PC-9 (cell line): ENCODE measurements at regions not wholly inside any gene's neighbourhood (a gene's known extent, or its start where the extent isn't known, plus 50 kb on each side); places are given as distances from the start of the nearest gene placed in this dataset.

Source experiments
- BruUV-seq: library from RNA; stranded (reverse); fragments of 400-500 nt; replicated peaks from 2 replicates; lab custom pipeline; 2021; lab: Mats Ljungman, UMichigan
- CTCF ChIA-PET: fragments of 300-600 bp; sonication (Branson Sonifier 250); formaldehyde crosslinking; loops from one replicate; lab custom pipeline; 2022; ENCODE audit warnings: antibody characterized with exemption; lab: Charles Lee
- POLR2A ChIA-PET: fragments of 300-600 bp; sonication (Branson Sonifier 250); formaldehyde crosslinking; loops from one replicate; lab custom pipeline; 2022; ENCODE audit warnings: antibody characterized with exemption; ENCODE audit not compliant: unreplicated experiment; lab: Charles Lee
- DNase-seq, 2 experiments: peaks; one replicate each; pipeline versions ENCODE4 v3.0.0 to v3.0.0-alpha.2; 2015 to 2022; ENCODE audit warnings: mixed read lengths in 1 of 2
- H2AFZ ChIP-seq: fragments of 200-600 bp; sonication (generic); 2 replicates; pipeline ENCODE4 v1.8.1; 2017; ENCODE audit warnings: antibody characterized with exemption
- H3F3A ChIP-seq: fragments of 200-600 bp; sonication (generic); 2 replicates; pipeline ENCODE4 v1.8.1; 2017; ENCODE audit warnings: antibody characterized with exemption, mild to moderate bottlenecking, low read depth; ENCODE audit not compliant: insufficient read depth
- H3K27ac ChIP-seq: fragments of 200-600 bp; sonication (generic); 2 replicates; pipeline ENCODE4 v1.6.1; 2016; ENCODE audit warnings: mixed run types
- H3K27me3 ChIP-seq: fragments of 200-600 bp; sonication (generic); 2 replicates; pipeline ENCODE4 v1.6.1; 2016; ENCODE audit warnings: low read depth, mixed run types; ENCODE audit not compliant: insufficient read depth
- H3K36me3 ChIP-seq: fragments of 200-600 bp; sonication (generic); 2 replicates; pipeline ENCODE4 v1.6.1; 2016; ENCODE audit warnings: low read depth, mixed run types
- H3K4me1 ChIP-seq: fragments of 200-600 bp; sonication (generic); replicated peaks from 2 replicates; pipeline ENCODE4 v1.6.1; 2016; ENCODE audit warnings: mixed run types; ENCODE audit not compliant: insufficient read depth
- H3K4me2 ChIP-seq: fragments of 200-600 bp; sonication (generic); 2 replicates; pipeline ENCODE4 v1.6.1; 2017; ENCODE audit warnings: mixed run types
- H3K4me3 ChIP-seq: fragments of 200-600 bp; sonication (generic); 2 replicates; pipeline ENCODE4 v1.6.1; 2016; ENCODE audit warnings: mixed run types
- H3K79me2 ChIP-seq: fragments of 200-600 bp; sonication (generic); 2 replicates; pipeline ENCODE4 v1.6.1; 2017; ENCODE audit warnings: low read depth, mixed run types
- H3K9me2 ChIP-seq: fragments of 200-600 bp; sonication (generic); 2 replicates; pipeline ENCODE4 v1.8.1; 2017; ENCODE audit warnings: mild to moderate bottlenecking; ENCODE audit not compliant: insufficient read depth
- H3K9me3 ChIP-seq: fragments of 200-600 bp; sonication (generic); 2 replicates; pipeline ENCODE4 v1.8.1; 2016; ENCODE audit warnings: low read depth; ENCODE audit not compliant: insufficient read depth
- H4K20me1 ChIP-seq: fragments of 200-600 bp; sonication (generic); 2 replicates; pipeline ENCODE4 v1.8.1; 2017; ENCODE audit not compliant: insufficient read depth
- EZH2 ChIP-seq: fragments of 200-600 bp; sonication (generic); IDR thresholded peaks from 2 replicates; pipeline ENCODE4 v1.8.0; 2017; ENCODE audit warnings: antibody characterized with exemption, low read depth
- intact Hi-C: fragments of 100-400 bp; cut with micrococcal nuclease; formaldehyde crosslinking; loops from one replicate; pipeline ENCODE4 v1.10.0; 2022; ENCODE audit not compliant: unreplicated experiment
- TF ChIP-seq, protein P1 (sequence below): fragments of 200-600 bp; sonication (generic); conservative IDR thresholded peaks from 2 replicates; pipeline ENCODE4 v1.6.1; 2017; ENCODE audit warnings: mixed run types, antibody characterized with exemption, mild to moderate bottlenecking, moderate library complexity

DNA sequence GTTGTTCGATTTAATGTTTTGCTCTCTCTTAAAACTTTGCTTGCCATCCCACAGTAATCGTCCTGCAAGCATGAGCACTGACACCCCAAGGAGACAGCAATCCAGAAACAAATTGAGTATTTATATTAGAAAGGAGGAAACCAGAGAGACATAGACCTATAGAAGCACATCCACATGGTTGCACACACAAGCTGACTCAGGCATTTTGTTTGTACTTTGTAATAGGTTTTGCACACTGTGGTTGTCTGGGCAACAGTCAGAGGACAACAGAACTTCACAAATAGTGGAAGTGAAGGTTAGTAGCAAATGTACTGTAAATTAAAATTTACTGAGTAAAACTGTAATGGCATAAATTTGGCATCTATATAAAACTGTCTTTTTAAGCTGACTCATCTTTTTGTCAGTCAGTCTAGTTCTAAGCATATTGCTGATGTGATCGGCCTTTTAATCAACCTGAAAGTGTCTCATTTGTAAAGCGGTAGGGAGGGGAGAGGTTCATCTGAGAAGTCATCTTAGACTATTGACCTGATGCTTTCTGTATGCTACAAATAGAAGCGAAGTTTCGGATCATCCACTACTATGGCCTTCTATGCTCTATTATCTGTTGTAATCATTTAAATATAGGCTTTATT, 1624.7 kb downstream of the ARAP2 start:
- POLR2A ChIA-PET = interaction anchor here (0.6 kb wide), 1 partner anchor 457 kb away, joined by 3 read pairs; no protein-coding TSS in a partner anchor
- intact Hi-C loops = no loop called here
- Histone ChIP-seq H3K9me3 (no peaks in the 10 kb centered on the region), H3K4me2 (no peak overlapping the region), H4K20me1 (no peaks in the 10 kb centered on the region), H3K4me1 (no peaks in the 10 kb centered on the region), H3F3A (no peaks in the 10 kb centered on the region), H3K4me3 (no peak overlapping the region), H3K36me3 (no peaks in the 10 kb centered on the region), H3K9me2 (no peaks in the 10 kb centered on the region), H3K27me3 (no peaks in the 10 kb centered on the region), H2AFZ (no peak overlapping the region), H3K79me2 (no peaks in the 10 kb centered on the region), H3K27ac (no peak overlapping the region)
- BruUV-seq = no TSS peak
- CTCF ChIA-PET = no interaction called here
- TF ChIP-seq, protein P1, sequence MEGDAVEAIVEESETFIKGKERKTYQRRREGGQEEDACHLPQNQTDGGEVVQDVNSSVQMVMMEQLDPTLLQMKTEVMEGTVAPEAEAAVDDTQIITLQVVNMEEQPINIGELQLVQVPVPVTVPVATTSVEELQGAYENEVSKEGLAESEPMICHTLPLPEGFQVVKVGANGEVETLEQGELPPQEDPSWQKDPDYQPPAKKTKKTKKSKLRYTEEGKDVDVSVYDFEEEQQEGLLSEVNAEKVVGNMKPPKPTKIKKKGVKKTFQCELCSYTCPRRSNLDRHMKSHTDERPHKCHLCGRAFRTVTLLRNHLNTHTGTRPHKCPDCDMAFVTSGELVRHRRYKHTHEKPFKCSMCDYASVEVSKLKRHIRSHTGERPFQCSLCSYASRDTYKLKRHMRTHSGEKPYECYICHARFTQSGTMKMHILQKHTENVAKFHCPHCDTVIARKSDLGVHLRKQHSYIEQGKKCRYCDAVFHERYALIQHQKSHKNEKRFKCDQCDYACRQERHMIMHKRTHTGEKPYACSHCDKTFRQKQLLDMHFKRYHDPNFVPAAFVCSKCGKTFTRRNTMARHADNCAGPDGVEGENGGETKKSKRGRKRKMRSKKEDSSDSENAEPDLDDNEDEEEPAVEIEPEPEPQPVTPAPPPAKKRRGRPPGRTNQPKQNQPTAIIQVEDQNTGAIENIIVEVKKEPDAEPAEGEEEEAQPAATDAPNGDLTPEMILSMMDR = no peak
- TF ChIP-seq EZH2 = no peak
- DNase-seq = no peak

DNA sequence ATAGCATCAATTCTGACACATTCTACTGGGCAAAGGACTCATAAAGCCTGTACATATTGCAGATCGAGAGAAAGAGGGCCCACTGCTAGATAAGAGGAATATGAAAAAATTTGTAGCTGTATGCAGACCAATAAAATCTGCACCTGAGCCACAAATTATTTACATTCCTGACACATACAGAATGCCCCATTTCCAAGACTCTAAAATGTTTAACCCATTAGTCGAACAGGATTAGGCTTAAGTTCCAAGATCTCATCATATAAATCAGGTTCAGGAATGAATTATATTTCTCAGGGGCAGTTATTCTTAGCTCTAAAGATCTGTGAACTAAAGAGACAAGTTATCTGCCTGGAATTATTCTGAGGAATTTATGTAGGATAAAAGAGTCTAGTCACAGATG, 1615.8 kb downstream of the ARAP2 start:
- TF ChIP-seq, protein P1 = no peak
- TF ChIP-seq EZH2 = no peak
- H3K9me3 ChIP-seq = no peaks in the 10 kb centered on the region
- no peaks in the 10 kb centered on the region for H3K9me2 ChIP-seq
- POLR2A ChIA-PET = no interaction called here
- DNase-seq = no peak
- H3F3A ChIP-seq = no peaks in the 10 kb centered on the region
- no peak overlapping the region for H3K4me2 ChIP-seq
- H3K27ac ChIP-seq = no peak overlapping the region
- H2AFZ ChIP-seq = no peak overlapping the region
- no peaks in the 10 kb centered on the region for H3K36me3 ChIP-seq
- no TSS peak for BruUV-seq
- intact Hi-C loops = no loop called here
- CTCF ChIA-PET = no interaction called here
- H3K4me3 ChIP-seq = no peak overlapping the region
- no peaks in the 10 kb centered on the region for H4K20me1 ChIP-seq
- no peaks in the 10 kb centered on the region for H3K79me2 ChIP-seq
- H3K27me3 ChIP-seq = no peaks in the 10 kb centered on the region
- no peaks in the 10 kb centered on the region for H3K4me1 ChIP-seq

DNA sequence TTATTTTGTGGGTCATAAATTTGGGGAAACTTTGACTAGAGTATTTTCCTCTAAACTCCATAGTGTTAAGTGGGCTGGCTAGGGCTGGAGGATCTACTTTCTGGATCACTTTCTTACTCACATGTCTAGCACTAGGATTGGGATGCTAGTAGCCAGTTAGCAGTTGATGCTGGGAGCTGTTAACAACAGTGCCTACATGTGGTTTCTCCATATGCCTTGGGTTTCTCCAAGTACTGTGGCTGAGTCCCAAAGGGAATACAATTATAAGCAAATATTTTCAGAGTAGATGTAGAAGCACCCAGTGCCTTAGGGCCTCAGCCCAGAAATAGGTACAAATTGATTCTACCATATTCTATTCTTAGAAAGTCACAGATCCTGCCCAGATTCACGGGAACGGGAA, 1614.9 kb downstream of the ARAP2 start:
- Histone ChIP-seq H3K79me2 (no peaks in the 10 kb centered on the region), H3K9me2 (no peaks in the 10 kb centered on the region), H3F3A (no peaks in the 10 kb centered on the region), H3K36me3 (no peaks in the 10 kb centered on the region), H3K4me1 (no peaks in the 10 kb centered on the region), H3K4me2 (no peak overlapping the region), H3K27ac (no peak overlapping the region), H3K9me3 (no peaks in the 10 kb centered on the region), H3K27me3 (no peaks in the 10 kb centered on the region), H2AFZ (no peak overlapping the region), H3K4me3 (no peak overlapping the region), H4K20me1 (no peaks in the 10 kb centered on the region)
- no TSS peak for BruUV-seq
- TF ChIP-seq, protein P1 = no peak
- TF ChIP-seq EZH2 = no peak
- DNase-seq = no peak
- ChIA-PET POLR2A (no interaction called here), CTCF (no interaction called here)
- intact Hi-C loops = no loop called here
